GM23248 (cell line): ENCODE measurements at regions not wholly inside any gene's neighbourhood (a gene's known extent, or its start where the extent isn't known, plus 50 kb on each side); places are given as distances from the start of the nearest gene placed in this dataset.
"Not testable (repeated sequence)": the region's sequence is repeated elsewhere in the genome, so short reads cannot be mapped to it uniquely, and the experiment has no call there.

ENCODE experiments used
- DNase-seq: peaks from one replicate; pipeline ENCODE4 v3.0.0-alpha.2; 2015
- H2AFZ ChIP-seq: fragments of 200-600 bp; sonication (generic); 2 replicates; pipeline ENCODE4 v1.6.1; 2016; ENCODE audit warnings: antibody characterized with exemption
- H3F3A ChIP-seq: fragments of 200-600 bp; sonication (generic); 2 replicates; pipeline ENCODE4 v1.6.1; 2016; ENCODE audit warnings: mild to moderate bottlenecking, antibody characterized with exemption, mixed run types; ENCODE audit not compliant: insufficient read depth
- H3K27ac ChIP-seq: fragments of 200-600 bp; sonication (generic); 2 replicates; pipeline ENCODE4 v1.5.1; 2016; ENCODE audit warnings: mild to moderate bottlenecking
- H3K27me3 ChIP-seq: fragments of 200-600 bp; sonication (generic); replicated peaks from 2 replicates; pipeline ENCODE4 v1.6.1; 2016; ENCODE audit warnings: mild to moderate bottlenecking; ENCODE audit not compliant: insufficient read depth
- H3K36me3 ChIP-seq: fragments of 200-600 bp; sonication (generic); 2 replicates; pipeline ENCODE4 v1.6.1; 2016; ENCODE audit warnings: low read depth, mild to moderate bottlenecking
- H3K4me1 ChIP-seq: fragments of 200-600 bp; sonication (generic); 2 replicates; pipeline ENCODE4 v1.6.1; 2016; ENCODE audit warnings: mild to moderate bottlenecking; ENCODE audit not compliant: insufficient read depth
- H3K4me2 ChIP-seq: fragments of 200-600 bp; sonication (generic); one replicate; pipeline ENCODE4 v1.6.1; 2016; ENCODE audit warnings: mild to moderate bottlenecking; ENCODE audit not compliant: unreplicated experiment
- H3K4me3 ChIP-seq: fragments of 200-600 bp; sonication (generic); 2 replicates; pipeline ENCODE4 v1.5.1; 2016; ENCODE audit warnings: mild to moderate bottlenecking
- H3K79me2 ChIP-seq: fragments of 200-600 bp; sonication (generic); 2 replicates; pipeline ENCODE4 v1.6.1; 2016; ENCODE audit warnings: mild to moderate bottlenecking; ENCODE audit not compliant: insufficient read depth
- H3K9ac ChIP-seq: fragments of 200-600 bp; sonication (generic); 2 replicates; pipeline ENCODE4 v1.6.1; 2016; ENCODE audit warnings: mild to moderate bottlenecking
- H3K9me2 ChIP-seq: fragments of 200-600 bp; sonication (generic); 2 replicates; pipeline ENCODE4 v1.6.1; 2016; ENCODE audit warnings: mixed run types, mild to moderate bottlenecking, moderate library complexity; ENCODE audit not compliant: insufficient read depth
- H3K9me3 ChIP-seq: fragments of 200-600 bp; sonication (generic); one replicate; pipeline ENCODE4 v1.6.1; 2017; ENCODE audit warnings: low read depth
- H4K20me1 ChIP-seq: fragments of 200-600 bp; sonication (generic); 2 replicates; pipeline ENCODE4 v1.6.0; 2016; ENCODE audit not compliant: insufficient read depth
- EZH2 ChIP-seq: fragments of 200-600 bp; sonication (generic); IDR thresholded peaks from 2 replicates; pipeline ENCODE4 v1.6.1; 2018; ENCODE audit warnings: antibody characterized with exemption, mild to moderate bottlenecking; ENCODE audit not compliant: insufficient read depth, poor library complexity, severe bottlenecking
- EZH2phosphoT487 ChIP-seq: fragments of 200-600 bp; sonication (generic); IDR thresholded peaks from 2 replicates; pipeline ENCODE4 v1.6.1; 2018; ENCODE audit warnings: antibody characterized with exemption, moderate library complexity, mild to moderate bottlenecking, low read depth; ENCODE audit not compliant: insufficient read depth
- WGBS, 2 experiments: methylation state at CpG; one replicate each; pipeline ENCODE4 v1.1.6; 2015 to 2017; ENCODE audit warnings: low lambda C conversion rate in 2 of 2, low coverage in 1 of 2; ENCODE audit errors: missing lambda C conversion rate in 2 of 2; 5-methylcytosine and 5-hydroxymethylcytosine counted together
- in situ Hi-C: fragments of 300-500 bp; cut with MboI; formaldehyde crosslinking; loops from 2 replicates; pipeline ENCODE4 v1.15.0; 2020

- Histone ChIP-seq H3K9ac (no peak overlapping the region), H3K79me2 (no peaks in the 10 kb centered on the region), H3K9me2 (no peaks in the 10 kb centered on the region), H3K4me2 (no peak overlapping the region), H3K4me3 (no peak overlapping the region), H3K4me1 (no peaks in the 10 kb centered on the region), H3K36me3 (no peaks in the 10 kb centered on the region), H3K27ac (no peak overlapping the region), H4K20me1 (no peaks in the 10 kb centered on the region), H3K9me3 (no peaks in the 10 kb centered on the region), H3F3A (no peaks in the 10 kb centered on the region), H3K27me3 (no peaks in the 10 kb centered on the region), H2AFZ (no peak overlapping the region)
- in situ Hi-C loops: no loop called here
- 42 to 52% methylated on average over 5 of the region's 5 CpGs for WGBS, 2 experiments
- TF ChIP-seq EZH2: no peak
- TF ChIP-seq EZH2phosphoT487: no peak
- DNase-seq: no peak
Measured at GRCh38 chr5:25181249-25181648, 536.5 kb upstream of the CDH10 start.

GRCh38 chr5:25162616-25163015, 517.8 kb upstream of the CDH10 start:
- WGBS, 2 experiments: 3 to 33% methylated on average over 1 of the region's 1 CpG

GRCh38 chr5:25160891-25161290, 516.1 kb upstream of the CDH10 start:
- 6 to 29% methylated on average over 1 of the region's 1 CpG for WGBS, 2 experiments

More at GRCh38 chr5:25162616-25163015, 517.8 kb upstream of the CDH10 start:
- H3K9ac ChIP-seq, H4K20me1 ChIP-seq, H3K27me3 ChIP-seq, DNase-seq, H3F3A ChIP-seq, H3K27ac ChIP-seq, H3K9me3 ChIP-seq, H3K4me3 ChIP-seq, H3K4me2 ChIP-seq, in situ Hi-C loops, H3K36me3 ChIP-seq, H2AFZ ChIP-seq, H3K9me2 ChIP-seq, H3K4me1 ChIP-seq, H3K79me2 ChIP-seq: not testable (repeated sequence)

GRCh38 chr5:25150819-25151218, 506.0 kb upstream of the CDH10 start:
- no peak overlapping the region for H3K27ac ChIP-seq
- 15 to 33% methylated on average over 1 of the region's 1 CpG for WGBS, 2 experiments
- H3K9me3 ChIP-seq: peaks cover 4% of the 10 kb centered on the region
- no peaks in the 10 kb centered on the region for H3K4me1 ChIP-seq
- no peak for DNase-seq
- H3K9ac ChIP-seq: no peak overlapping the region
- H2AFZ ChIP-seq: no peak overlapping the region
- H3K4me3 ChIP-seq: no peak overlapping the region
- no peak overlapping the region for H3K4me2 ChIP-seq
- in situ Hi-C loops: no loop called here
- H3K9me2 ChIP-seq: no peaks in the 10 kb centered on the region
- no peaks in the 10 kb centered on the region for H3F3A ChIP-seq
- no peaks in the 10 kb centered on the region for H3K27me3 ChIP-seq
- no peak for TF ChIP-seq EZH2
- no peak for TF ChIP-seq EZH2phosphoT487
- H4K20me1 ChIP-seq: no peaks in the 10 kb centered on the region
- no peaks in the 10 kb centered on the region for H3K36me3 ChIP-seq
- H3K79me2 ChIP-seq: no peaks in the 10 kb centered on the region

More at GRCh38 chr5:25160891-25161290, 516.1 kb upstream of the CDH10 start:
- Histone ChIP-seq H3K36me3 (no peaks in the 10 kb centered on the region), H3K79me2 (no peaks in the 10 kb centered on the region), H3K27me3 (no peaks in the 10 kb centered on the region), H4K20me1 (no peaks in the 10 kb centered on the region), H3K9ac (no peak overlapping the region), H3K4me1 (no peaks in the 10 kb centered on the region), H3K9me3 (no peaks in the 10 kb centered on the region), H3K9me2 (no peaks in the 10 kb centered on the region), H3K4me2 (no peak overlapping the region), H3K4me3 (no peak overlapping the region), H2AFZ (no peak overlapping the region), H3F3A (no peaks in the 10 kb centered on the region), H3K27ac (no peak overlapping the region)
- in situ Hi-C loops: no loop called here
- TF ChIP-seq EZH2: no peak
- no peak for TF ChIP-seq EZH2phosphoT487
- DNase-seq: no peak

- in situ Hi-C loops: no loop called here
- H3K9me2 ChIP-seq: no peaks in the 10 kb centered on the region
- H3K4me2 ChIP-seq: no peak overlapping the region
- no peaks in the 10 kb centered on the region for H3F3A ChIP-seq
- DNase-seq: no peak
- no peak for TF ChIP-seq EZH2
- TF ChIP-seq EZH2phosphoT487: no peak
- no peaks in the 10 kb centered on the region for H3K4me1 ChIP-seq
- no peaks in the 10 kb centered on the region for H3K9me3 ChIP-seq
- H3K27ac ChIP-seq: no peak overlapping the region
- no peak overlapping the region for H3K4me3 ChIP-seq
- no peaks in the 10 kb centered on the region for H3K27me3 ChIP-seq
- whole genome bisulfite sequencing, 2 experiments: 34 to 42% methylated on average over 4 of the region's 4 CpGs
- no peaks in the 10 kb centered on the region for H3K36me3 ChIP-seq
- H4K20me1 ChIP-seq: no peaks in the 10 kb centered on the region
- H3K79me2 ChIP-seq: no peaks in the 10 kb centered on the region
- no peak overlapping the region for H2AFZ ChIP-seq
- no peak overlapping the region for H3K9ac ChIP-seq
Measured at GRCh38 chr5:25128606-25129005, 483.8 kb upstream of the CDH10 start.
